GM23338 (cell line): ENCODE measurements at regions not wholly inside any gene's neighbourhood (a gene's known extent, or its start where the extent isn't known, plus 50 kb on each side); places are given as distances from the start of the nearest gene placed in this dataset.

Experiments used
- ATAC-seq: fragments of 200-7000 bp; cut with Tn5 transposase; 3 replicates; pipeline ENCODE4 v1.9.1; 2020
- DNase-seq: peaks from one replicate; pipeline ENCODE4 v3.0.0-alpha.2; 2015; ENCODE audit warnings: low spot score
- H2AFZ ChIP-seq: fragments of 200-600 bp; sonication (generic); 2 replicates; pipeline ENCODE4 v1.8.0; 2016; ENCODE audit warnings: antibody characterized with exemption, mild to moderate bottlenecking, moderate library complexity
- H3F3A ChIP-seq: fragments of 200-600 bp; sonication (generic); replicated peaks from 2 replicates; pipeline ENCODE4 v1.8.0; 2017; ENCODE audit warnings: antibody characterized with exemption, mixed run types, low read depth
- H3K27ac ChIP-seq: fragments of 200-600 bp; sonication (generic); 2 replicates; pipeline ENCODE4 v1.6.1; 2016; ENCODE audit warnings: low read depth
- H3K27me3 ChIP-seq: fragments of 200-600 bp; sonication (generic); 2 replicates; pipeline ENCODE4 v1.8.0; 2016; ENCODE audit warnings: mild to moderate bottlenecking, mixed run types, moderate library complexity; ENCODE audit not compliant: insufficient read depth
- H3K36me3 ChIP-seq: fragments of 200-600 bp; sonication (generic); 2 replicates; pipeline ENCODE4 v1.8.0; 2016; ENCODE audit warnings: mild to moderate bottlenecking; ENCODE audit not compliant: insufficient read depth
- H3K4me1 ChIP-seq: fragments of 200-600 bp; sonication (generic); 2 replicates; pipeline ENCODE4 v1.8.0; 2016; ENCODE audit warnings: mild to moderate bottlenecking, moderate library complexity; ENCODE audit not compliant: insufficient read depth
- H3K4me2 ChIP-seq: fragments of 200-600 bp; sonication (generic); 2 replicates; pipeline ENCODE4 v1.7.1; 2017; ENCODE audit warnings: mixed run types
- H3K4me3 ChIP-seq: fragments of 200-600 bp; sonication (generic); 2 replicates; pipeline ENCODE4 v1.6.1; 2016; ENCODE audit warnings: mixed run types
- H3K79me2 ChIP-seq: fragments of 200-600 bp; sonication (generic); replicated peaks from 2 replicates; pipeline ENCODE4 v1.8.0; 2017; ENCODE audit warnings: mild to moderate bottlenecking; ENCODE audit not compliant: insufficient read depth
- H3K9me2 ChIP-seq: fragments of 200-600 bp; sonication (generic); 2 replicates; pipeline ENCODE4 v1.8.0; 2017; ENCODE audit not compliant: insufficient read depth
- H4K20me1 ChIP-seq: fragments of 200-600 bp; sonication (generic); replicated peaks from 2 replicates; pipeline ENCODE4 v1.8.0; 2017; ENCODE audit warnings: mild to moderate bottlenecking; ENCODE audit not compliant: insufficient read depth
- H3K27ac Mint-ChIP-seq: 2 replicates; pipeline ENCODE4 v1.8.0; 2020; ENCODE audit warnings: inconsistent platforms, mild to moderate bottlenecking, moderate library complexity, mixed read lengths
- H3K27me3 Mint-ChIP-seq: 3 replicates; pipeline ENCODE4 v1.8.0; 2022; ENCODE audit warnings: low read depth, mild to moderate bottlenecking, moderate library complexity, mixed read lengths, inconsistent platforms; ENCODE audit not compliant: insufficient read depth, poor library complexity
- H3K36me3 Mint-ChIP-seq: 3 replicates; pipeline ENCODE4 v1.8.0; 2021; ENCODE audit warnings: low read depth, mild to moderate bottlenecking, inconsistent platforms, moderate library complexity, mixed read lengths
- H3K4me1 Mint-ChIP-seq: 3 replicates; pipeline ENCODE4 v1.8.0; 2020; ENCODE audit warnings: mild to moderate bottlenecking, inconsistent platforms, mixed read lengths
- H3K4me3 Mint-ChIP-seq: 3 replicates; pipeline ENCODE4 v1.8.0; 2021; ENCODE audit warnings: moderate library complexity, mild to moderate bottlenecking, inconsistent platforms, mixed read lengths
- H3K9me3 Mint-ChIP-seq: 3 replicates; pipeline ENCODE4 v1.8.0; 2020; ENCODE audit warnings: moderate library complexity, mild to moderate bottlenecking, inconsistent platforms, mixed read lengths
- EZH2 ChIP-seq: fragments of 200-600 bp; sonication (generic); IDR thresholded peaks from one replicate; pipeline ENCODE4 v1.8.0; 2017; ENCODE audit warnings: antibody characterized with exemption, mild to moderate bottlenecking, low read depth; ENCODE audit not compliant: unreplicated experiment
- EZH2phosphoT487 ChIP-seq: fragments of 200-600 bp; sonication (generic); IDR thresholded peaks from one replicate; pipeline ENCODE4 v1.8.1; 2018; ENCODE audit warnings: antibody characterized with exemption; ENCODE audit not compliant: unreplicated experiment
- JUNB ChIP-seq: IDR thresholded peaks from one replicate; pipeline ENCODE4 v1.6.1; 2016; ENCODE audit warnings: antibody characterized with exemption; ENCODE audit not compliant: unreplicated experiment
- NANOG ChIP-seq: IDR thresholded peaks from 2 replicates; pipeline ENCODE4 v1.6.1; 2016; ENCODE audit warnings: antibody characterized with exemption, borderline replicate concordance
- POLR2AphosphoS5 ChIP-seq: IDR thresholded peaks from 2 replicates; pipeline ENCODE4 v1.6.1; 2016; ENCODE audit warnings: antibody characterized with exemption, low read depth
- STAT1 ChIP-seq: IDR thresholded peaks from one replicate; pipeline ENCODE4 v1.6.1; 2016; ENCODE audit warnings: antibody characterized with exemption; ENCODE audit not compliant: unreplicated experiment
- ZNF114 ChIP-seq: fragments of 250-450 bp; sonication (Bioruptor Pico); IDR thresholded peaks from 2 replicates; pipeline ENCODE4 v1.5.0; 2020; ENCODE audit warnings: mild to moderate bottlenecking, moderate library complexity
- ZNF331 ChIP-seq: fragments of 250-450 bp; sonication (Bioruptor Pico); IDR thresholded peaks from 2 replicates; pipeline ENCODE4 v1.5.0; 2020; ENCODE audit warnings: low read depth, mild to moderate bottlenecking, moderate library complexity
- TF ChIP-seq, protein P1 (sequence below): fragments of 250-450 bp; sonication (Bioruptor Pico); IDR thresholded peaks from 2 replicates; pipeline ENCODE4 v1.5.0; 2020; ENCODE audit warnings: mild to moderate bottlenecking, moderate library complexity
- TF ChIP-seq, protein P2 (sequence below), 2 experiments: fragments of 200-600 bp in 1 of 2; sonication (generic) in 1 of 2; conservative IDR thresholded peaks; 2 replicates each; pipeline versions ENCODE4 v1.5.1 to v1.6.1; 2016 to 2017; ENCODE audit warnings: antibody characterized with exemption in 2 of 2, low read depth in 2 of 2, mild to moderate bottlenecking in 2 of 2, moderate library complexity in 1 of 2
- TF ChIP-seq, protein P3 (sequence below): IDR thresholded peaks from 2 replicates; pipeline ENCODE4 v1.6.1; 2016; ENCODE audit warnings: antibody characterized with exemption

DNA sequence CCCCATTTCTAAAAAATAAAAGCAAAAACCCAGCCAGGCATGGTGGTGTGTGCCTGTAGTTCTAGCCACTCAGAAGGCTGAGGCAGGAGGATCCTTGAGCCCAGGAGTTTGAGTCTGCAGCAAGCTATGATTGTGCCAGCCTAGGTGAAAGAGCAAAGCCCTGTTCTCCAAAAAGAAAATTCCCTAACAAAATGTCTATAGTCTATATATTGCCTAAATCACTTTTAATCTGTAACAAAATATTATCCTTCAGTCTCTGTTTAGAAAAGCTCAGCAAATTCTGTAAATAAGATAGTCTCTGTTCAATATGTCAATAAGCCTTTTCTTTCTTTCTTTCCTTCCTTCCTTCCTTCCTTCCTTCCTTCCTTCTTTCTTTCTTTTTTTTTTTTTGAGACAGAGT, 75.8 kb upstream of the ZFP64 start:
- Mint-ChIP-seq H3K4me3 (no peak overlapping the region), H3K27me3 (peaks cover 4% of the 10 kb centered on the region), H3K9me3 (no peaks in the 10 kb centered on the region), H3K4me1 (no peaks in the 10 kb centered on the region), H3K27ac (no peak overlapping the region), H3K36me3 (no peaks in the 10 kb centered on the region)
- ATAC-seq (no peak), DNase-seq (no peak)
- Histone ChIP-seq H3K27me3 (no peaks in the 10 kb centered on the region), H3K4me2 (no peak overlapping the region), H3K27ac (no peak overlapping the region), H3K36me3 (no peaks in the 10 kb centered on the region), H3K9me2 (peaks cover 4% of the 10 kb centered on the region; the same call in 1 of the 2 replicates), H4K20me1 (no peaks in the 10 kb centered on the region), H2AFZ (no peak overlapping the region), H3K4me3 (no peak overlapping the region), H3K79me2 (no peaks in the 10 kb centered on the region), H3F3A (no peaks in the 10 kb centered on the region), H3K4me1 (no peaks in the 10 kb centered on the region)
- no peak for TF ChIP-seq NANOG

DNA sequence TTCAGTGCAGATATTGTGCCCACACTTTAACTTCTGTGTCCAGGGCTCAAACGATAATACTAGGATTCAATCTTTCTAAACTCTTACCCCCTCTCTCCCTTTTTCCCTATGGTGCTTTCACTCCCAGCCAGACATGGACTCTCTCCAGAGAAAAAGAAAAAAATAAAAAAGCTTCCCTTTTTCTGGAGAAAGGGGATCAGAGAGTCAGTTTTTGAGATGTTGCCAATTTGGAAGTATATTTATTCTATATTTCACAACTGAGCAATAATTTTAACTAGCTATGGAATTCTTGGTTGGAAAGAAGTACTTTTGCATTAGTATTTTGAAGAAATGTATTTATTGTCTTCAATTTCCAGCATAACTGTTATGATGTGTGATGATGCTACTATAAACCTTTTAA, 72.2 kb upstream of the ZFP64 start:
- no peaks in the 10 kb centered on the region for H3F3A ChIP-seq
- no peak for TF ChIP-seq ZNF331 (CRISPR knock-in tag)
- TF ChIP-seq EZH2: no peak
- TF ChIP-seq, protein P1, sequence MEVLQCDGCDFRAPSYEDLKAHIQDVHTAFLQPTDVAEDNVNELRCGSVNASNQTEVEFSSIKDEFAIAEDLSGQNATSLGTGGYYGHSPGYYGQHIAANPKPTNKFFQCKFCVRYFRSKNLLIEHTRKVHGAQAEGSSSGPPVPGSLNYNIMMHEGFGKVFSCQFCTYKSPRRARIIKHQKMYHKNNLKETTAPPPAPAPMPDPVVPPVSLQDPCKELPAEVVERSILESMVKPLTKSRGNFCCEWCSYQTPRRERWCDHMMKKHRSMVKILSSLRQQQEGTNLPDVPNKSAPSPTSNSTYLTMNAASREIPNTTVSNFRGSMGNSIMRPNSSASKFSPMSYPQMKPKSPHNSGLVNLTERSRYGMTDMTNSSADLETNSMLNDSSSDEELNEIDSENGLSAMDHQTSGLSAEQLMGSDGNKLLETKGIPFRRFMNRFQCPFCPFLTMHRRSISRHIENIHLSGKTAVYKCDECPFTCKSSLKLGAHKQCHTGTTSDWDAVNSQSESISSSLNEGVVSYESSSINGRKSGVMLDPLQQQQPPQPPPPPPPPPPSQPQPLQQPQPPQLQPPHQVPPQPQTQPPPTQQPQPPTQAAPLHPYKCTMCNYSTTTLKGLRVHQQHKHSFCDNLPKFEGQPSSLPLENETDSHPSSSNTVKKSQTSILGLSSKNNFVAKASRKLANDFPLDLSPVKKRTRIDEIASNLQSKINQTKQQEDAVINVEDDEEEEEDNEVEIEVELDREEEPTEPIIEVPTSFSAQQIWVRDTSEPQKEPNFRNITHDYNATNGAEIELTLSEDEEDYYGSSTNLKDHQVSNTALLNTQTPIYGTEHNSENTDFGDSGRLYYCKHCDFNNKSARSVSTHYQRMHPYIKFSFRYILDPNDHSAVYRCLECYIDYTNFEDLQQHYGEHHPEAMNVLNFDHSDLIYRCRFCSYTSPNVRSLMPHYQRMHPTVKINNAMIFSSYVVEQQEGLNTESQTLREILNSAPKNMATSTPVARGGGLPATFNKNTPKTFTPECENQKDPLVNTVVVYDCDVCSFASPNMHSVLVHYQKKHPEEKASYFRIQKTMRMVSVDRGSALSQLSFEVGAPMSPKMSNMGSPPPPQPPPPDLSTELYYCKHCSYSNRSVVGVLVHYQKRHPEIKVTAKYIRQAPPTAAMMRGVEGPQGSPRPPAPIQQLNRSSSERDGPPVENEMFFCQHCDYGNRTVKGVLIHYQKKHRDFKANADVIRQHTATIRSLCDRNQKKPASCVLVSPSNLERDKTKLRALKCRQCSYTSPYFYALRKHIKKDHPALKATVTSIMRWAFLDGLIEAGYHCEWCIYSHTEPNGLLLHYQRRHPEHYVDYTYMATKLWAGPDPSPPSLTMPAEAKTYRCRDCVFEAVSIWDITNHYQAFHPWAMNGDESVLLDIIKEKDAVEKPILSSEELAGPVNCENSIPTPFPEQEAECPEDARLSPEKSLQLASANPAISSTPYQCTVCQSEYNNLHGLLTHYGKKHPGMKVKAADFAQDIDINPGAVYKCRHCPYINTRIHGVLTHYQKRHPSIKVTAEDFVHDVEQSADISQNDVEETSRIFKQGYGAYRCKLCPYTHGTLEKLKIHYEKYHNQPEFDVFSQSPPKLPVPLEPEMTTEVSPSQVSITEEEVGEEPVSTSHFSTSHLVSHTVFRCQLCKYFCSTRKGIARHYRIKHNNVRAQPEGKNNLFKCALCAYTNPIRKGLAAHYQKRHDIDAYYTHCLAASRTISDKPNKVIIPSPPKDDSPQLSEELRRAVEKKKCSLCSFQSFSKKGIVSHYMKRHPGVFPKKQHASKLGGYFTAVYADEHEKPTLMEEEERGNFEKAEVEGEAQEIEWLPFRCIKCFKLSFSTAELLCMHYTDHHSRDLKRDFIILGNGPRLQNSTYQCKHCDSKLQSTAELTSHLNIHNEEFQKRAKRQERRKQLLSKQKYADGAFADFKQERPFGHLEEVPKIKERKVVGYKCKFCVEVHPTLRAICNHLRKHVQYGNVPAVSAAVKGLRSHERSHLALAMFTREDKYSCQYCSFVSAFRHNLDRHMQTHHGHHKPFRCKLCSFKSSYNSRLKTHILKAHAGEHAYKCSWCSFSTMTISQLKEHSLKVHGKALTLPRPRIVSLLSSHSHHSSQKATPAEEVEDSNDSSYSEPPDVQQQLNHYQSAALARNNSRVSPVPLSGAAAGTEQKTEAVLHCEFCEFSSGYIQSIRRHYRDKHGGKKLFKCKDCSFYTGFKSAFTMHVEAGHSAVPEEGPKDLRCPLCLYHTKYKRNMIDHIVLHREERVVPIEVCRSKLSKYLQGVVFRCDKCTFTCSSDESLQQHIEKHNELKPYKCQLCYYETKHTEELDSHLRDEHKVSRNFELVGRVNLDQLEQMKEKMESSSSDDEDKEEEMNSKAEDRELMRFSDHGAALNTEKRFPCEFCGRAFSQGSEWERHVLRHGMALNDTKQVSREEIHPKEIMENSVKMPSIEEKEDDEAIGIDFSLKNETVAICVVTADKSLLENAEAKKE (CRISPR knock-in tag): no peak
- TF ChIP-seq, protein P2, sequence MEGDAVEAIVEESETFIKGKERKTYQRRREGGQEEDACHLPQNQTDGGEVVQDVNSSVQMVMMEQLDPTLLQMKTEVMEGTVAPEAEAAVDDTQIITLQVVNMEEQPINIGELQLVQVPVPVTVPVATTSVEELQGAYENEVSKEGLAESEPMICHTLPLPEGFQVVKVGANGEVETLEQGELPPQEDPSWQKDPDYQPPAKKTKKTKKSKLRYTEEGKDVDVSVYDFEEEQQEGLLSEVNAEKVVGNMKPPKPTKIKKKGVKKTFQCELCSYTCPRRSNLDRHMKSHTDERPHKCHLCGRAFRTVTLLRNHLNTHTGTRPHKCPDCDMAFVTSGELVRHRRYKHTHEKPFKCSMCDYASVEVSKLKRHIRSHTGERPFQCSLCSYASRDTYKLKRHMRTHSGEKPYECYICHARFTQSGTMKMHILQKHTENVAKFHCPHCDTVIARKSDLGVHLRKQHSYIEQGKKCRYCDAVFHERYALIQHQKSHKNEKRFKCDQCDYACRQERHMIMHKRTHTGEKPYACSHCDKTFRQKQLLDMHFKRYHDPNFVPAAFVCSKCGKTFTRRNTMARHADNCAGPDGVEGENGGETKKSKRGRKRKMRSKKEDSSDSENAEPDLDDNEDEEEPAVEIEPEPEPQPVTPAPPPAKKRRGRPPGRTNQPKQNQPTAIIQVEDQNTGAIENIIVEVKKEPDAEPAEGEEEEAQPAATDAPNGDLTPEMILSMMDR (conservative IDR thresholded peaks at IDR 0.05; ENCODE audit: low read depth in 2 of 2): no peak
- TF ChIP-seq NANOG: no peak
- no peak for TF ChIP-seq ZNF114 (CRISPR knock-in tag)
- no peak for TF ChIP-seq STAT1
- TF ChIP-seq, protein P3, sequence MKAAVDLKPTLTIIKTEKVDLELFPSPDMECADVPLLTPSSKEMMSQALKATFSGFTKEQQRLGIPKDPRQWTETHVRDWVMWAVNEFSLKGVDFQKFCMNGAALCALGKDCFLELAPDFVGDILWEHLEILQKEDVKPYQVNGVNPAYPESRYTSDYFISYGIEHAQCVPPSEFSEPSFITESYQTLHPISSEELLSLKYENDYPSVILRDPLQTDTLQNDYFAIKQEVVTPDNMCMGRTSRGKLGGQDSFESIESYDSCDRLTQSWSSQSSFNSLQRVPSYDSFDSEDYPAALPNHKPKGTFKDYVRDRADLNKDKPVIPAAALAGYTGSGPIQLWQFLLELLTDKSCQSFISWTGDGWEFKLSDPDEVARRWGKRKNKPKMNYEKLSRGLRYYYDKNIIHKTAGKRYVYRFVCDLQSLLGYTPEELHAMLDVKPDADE: no peak
- TF ChIP-seq JUNB: no peak
- no peak for TF ChIP-seq EZH2phosphoT487
- TF ChIP-seq POLR2AphosphoS5: no peak
- H3K27me3 ChIP-seq: no peaks in the 10 kb centered on the region
- Mint-ChIP-seq H3K27me3 (peaks cover 8% of the 10 kb centered on the region), H3K9me3 (no peaks in the 10 kb centered on the region), H3K36me3 (no peaks in the 10 kb centered on the region), H3K27ac (no peak overlapping the region), H3K4me3 (no peak overlapping the region), H3K4me1 (no peaks in the 10 kb centered on the region)
- H3K79me2 ChIP-seq: no peaks in the 10 kb centered on the region
- H3K4me2 ChIP-seq: no peak overlapping the region
- H2AFZ ChIP-seq: no peak overlapping the region
- peaks cover 12% of the 10 kb centered on the region; the same call in 1 of the 2 replicates for H3K9me2 ChIP-seq
- H3K4me3 ChIP-seq: no peak overlapping the region
- DNase-seq (no peak), ATAC-seq (no peak)
- no peaks in the 10 kb centered on the region for H3K36me3 ChIP-seq
- no peaks in the 10 kb centered on the region for H4K20me1 ChIP-seq
- no peak overlapping the region for H3K27ac ChIP-seq
- no peaks in the 10 kb centered on the region for H3K4me1 ChIP-seq
